ENCODE measurements at regions not wholly inside any gene's neighbourhood (a gene's known extent, or its start where the extent isn't known, plus 50 kb on each side); places are given as distances from the start of the nearest gene placed in this dataset.

GRCh38 chr4:132094017-132094416 is 1055.1 kb upstream of the PCDH10 start:
- WGBS, 2 donors (ENCODE audit: low coverage in 1 of 2): 72 to 78% methylated on average over 4 of the region's 4 CpGs

GRCh38 chr4:132097041-132097440 is 1052.1 kb upstream of the PCDH10 start:
- no peaks in the 10 kb centered on the region for H3K36me3 ChIP-seq
- H3K9me3 ChIP-seq: no peaks in the 10 kb centered on the region
- no peaks in the 10 kb centered on the region for H3K27me3 ChIP-seq
- no peak for TF ChIP-seq EP300 (IDR thresholded peaks at IDR 0.05; ENCODE audit: low read depth)
- TF ChIP-seq CTCF (IDR thresholded peaks at IDR 0.05): no peak
- no peak for TF ChIP-seq POLR2AphosphoS5 (IDR thresholded peaks at IDR 0.05)
- no peak for TF ChIP-seq POLR2A (IDR thresholded peaks at IDR 0.05)
- no peak for DNase-seq
- H3K27ac ChIP-seq: no peak overlapping the region
- H3K4me3 ChIP-seq: no peak overlapping the region
- intact Hi-C loops (cut with DNase I; ENCODE audit: low total_unique reads) (no loop called here), in situ Hi-C loops (cut with MboI; ENCODE audit: low pct_ligation_motif_present in 1 of 4, low pct_unique_long_range_greater_than_20kb in 1 of 4, low sequenced_read_pairs in 3 of 4) (no loop called here)
- no peaks in the 10 kb centered on the region for H3K4me1 ChIP-seq

More at GRCh38 chr4:132094017-132094416, 1055.1 kb upstream of the PCDH10 start:
- intact Hi-C loops (cut with DNase I; ENCODE audit: low total_unique reads): no loop called here
- no peak for DNase-seq
- H3K27me3 ChIP-seq: no peaks in the 10 kb centered on the region
- no peaks in the 10 kb centered on the region for H3K9me3 ChIP-seq
- H3K4me1 ChIP-seq: no peaks in the 10 kb centered on the region
- no peaks in the 10 kb centered on the region for H3K36me3 ChIP-seq
- TF ChIP-seq POLR2AphosphoS5 (IDR thresholded peaks at IDR 0.05) (no peak), CTCF (IDR thresholded peaks at IDR 0.05) (no peak), EP300 (IDR thresholded peaks at IDR 0.05; ENCODE audit: low read depth) (no peak), POLR2A (IDR thresholded peaks at IDR 0.05) (no peak)
- in situ Hi-C loops (cut with MboI; ENCODE audit: low pct_ligation_motif_present in 1 of 4, low pct_unique_long_range_greater_than_20kb in 1 of 4, low sequenced_read_pairs in 3 of 4): no loop called here
- H3K4me3 ChIP-seq: no peak overlapping the region
- no peak overlapping the region for H3K27ac ChIP-seq

GRCh38 chr4:132101526-132101925 is 1047.6 kb upstream of the PCDH10 start:
- WGBS, 2 donors (ENCODE audit: low coverage in 1 of 2): 67 to 88% methylated on average over 1 of the region's 1 CpG
- in situ Hi-C loops (cut with MboI; ENCODE audit: low pct_ligation_motif_present in 1 of 4, low pct_unique_long_range_greater_than_20kb in 1 of 4, low sequenced_read_pairs in 3 of 4) (no loop called here), intact Hi-C loops (cut with DNase I; ENCODE audit: low total_unique reads) (no loop called here)

GRCh38 chr4:132108784-132109183 is 1040.3 kb upstream of the PCDH10 start:
- in situ Hi-C loops (cut with MboI; ENCODE audit: low pct_ligation_motif_present in 1 of 4, low pct_unique_long_range_greater_than_20kb in 1 of 4, low sequenced_read_pairs in 3 of 4) (no loop called here), intact Hi-C loops (cut with DNase I; ENCODE audit: low total_unique reads) (no loop called here)
- no peak overlapping the region for H3K27ac ChIP-seq

More at GRCh38 chr4:132101526-132101925, 1047.6 kb upstream of the PCDH10 start:
- Histone ChIP-seq H3K4me3 (no peak overlapping the region), H3K27me3 (no peaks in the 10 kb centered on the region), H3K27ac (no peak overlapping the region), H3K4me1 (no peaks in the 10 kb centered on the region), H3K36me3 (no peaks in the 10 kb centered on the region), H3K9me3 (no peaks in the 10 kb centered on the region)
- TF ChIP-seq CTCF (IDR thresholded peaks at IDR 0.05) (no peak), EP300 (IDR thresholded peaks at IDR 0.05; ENCODE audit: low read depth) (no peak), POLR2AphosphoS5 (IDR thresholded peaks at IDR 0.05) (no peak), POLR2A (IDR thresholded peaks at IDR 0.05) (no peak)
- DNase-seq: no peak

More at GRCh38 chr4:132108784-132109183, 1040.3 kb upstream of the PCDH10 start:
- Histone ChIP-seq H3K4me1 (no peaks in the 10 kb centered on the region), H3K4me3 (no peak overlapping the region), H3K9me3 (no peaks in the 10 kb centered on the region), H3K27me3 (no peaks in the 10 kb centered on the region), H3K36me3 (no peaks in the 10 kb centered on the region)
- DNase-seq: no peak
- TF ChIP-seq CTCF (IDR thresholded peaks at IDR 0.05) (no peak), POLR2AphosphoS5 (IDR thresholded peaks at IDR 0.05) (no peak), POLR2A (IDR thresholded peaks at IDR 0.05) (no peak), EP300 (IDR thresholded peaks at IDR 0.05; ENCODE audit: low read depth) (no peak)
